GM10248 (cell line): ENCODE measurements at regions not wholly inside any gene's neighbourhood (a gene's known extent, or its start where the extent isn't known, plus 50 kb on each side); places are given as distances from the start of the nearest gene placed in this dataset.

Experiments
- CTCF ChIA-PET: fragments of 300-600 bp; sonication (Branson Sonifier 250); formaldehyde crosslinking; extraction: SDS; loops from one replicate; lab custom pipeline; 2021; ENCODE audit warnings: antibody characterized with exemption; lab: Yijun Ruan, JAX
- POLR2A ChIA-PET: fragments of 350-650 bp; sonication (Branson Sonifier 250); formaldehyde crosslinking; extraction: SDS; loops from one replicate; lab custom pipeline; 2020; ENCODE audit warnings: antibody characterized with exemption; lab: Yijun Ruan, JAX
- DNase-seq: peaks from one replicate; pipeline ENCODE4 v3.0.0; 2012; ENCODE audit errors: extremely low spot score
- TF ChIP-seq, protein P1 (sequence below): IDR thresholded peaks from 2 replicates; pipeline ENCODE4 v1.5.1; 2012; ENCODE audit warnings: mild to moderate bottlenecking, low read depth; ENCODE audit errors: extremely low read depth, missing control alignments, control extremely low read depth

DNA sequence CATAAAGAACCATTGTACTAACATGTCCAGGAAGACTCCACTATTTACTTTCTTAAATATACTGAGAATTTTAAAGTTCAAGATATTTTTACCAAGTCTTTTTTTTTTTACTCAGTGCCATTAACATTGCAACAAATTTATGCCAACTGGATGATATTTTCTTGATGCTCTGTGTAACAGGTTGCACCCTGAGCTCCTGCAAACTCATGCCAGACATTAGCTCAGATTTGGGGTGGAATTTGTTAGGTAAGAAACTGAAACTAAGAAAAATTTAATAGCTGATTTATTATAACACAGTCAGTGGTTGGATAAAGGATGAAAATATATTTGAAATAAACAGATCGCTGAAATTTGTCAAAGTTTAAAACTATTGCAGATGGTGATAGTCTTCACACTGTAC, 228.6 kb upstream of the SPHKAP start:
- CTCF ChIA-PET, result no interaction called here

DNA sequence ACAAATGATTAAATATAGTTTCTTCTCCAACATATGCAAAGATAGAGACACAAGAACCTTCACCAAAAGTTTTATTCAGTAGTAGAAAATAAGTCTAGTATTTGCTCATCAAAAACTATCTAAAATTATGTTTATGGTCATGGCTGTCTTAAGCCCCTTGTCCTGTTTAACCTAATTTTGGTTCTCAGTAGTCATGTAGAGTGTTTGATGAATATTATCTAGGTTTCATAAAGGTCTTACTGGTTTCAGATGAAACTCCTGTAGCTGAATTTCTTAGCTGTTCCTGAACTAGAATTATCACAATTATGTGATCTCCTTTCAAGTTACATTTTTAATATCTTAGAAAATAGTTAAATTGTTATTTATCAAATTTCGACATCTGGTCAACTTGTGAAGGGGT, 228.0 kb upstream of the SPHKAP start:
- ChIA-PET POLR2A (no interaction called here), CTCF (no interaction called here)
- TF ChIP-seq, protein P1, sequence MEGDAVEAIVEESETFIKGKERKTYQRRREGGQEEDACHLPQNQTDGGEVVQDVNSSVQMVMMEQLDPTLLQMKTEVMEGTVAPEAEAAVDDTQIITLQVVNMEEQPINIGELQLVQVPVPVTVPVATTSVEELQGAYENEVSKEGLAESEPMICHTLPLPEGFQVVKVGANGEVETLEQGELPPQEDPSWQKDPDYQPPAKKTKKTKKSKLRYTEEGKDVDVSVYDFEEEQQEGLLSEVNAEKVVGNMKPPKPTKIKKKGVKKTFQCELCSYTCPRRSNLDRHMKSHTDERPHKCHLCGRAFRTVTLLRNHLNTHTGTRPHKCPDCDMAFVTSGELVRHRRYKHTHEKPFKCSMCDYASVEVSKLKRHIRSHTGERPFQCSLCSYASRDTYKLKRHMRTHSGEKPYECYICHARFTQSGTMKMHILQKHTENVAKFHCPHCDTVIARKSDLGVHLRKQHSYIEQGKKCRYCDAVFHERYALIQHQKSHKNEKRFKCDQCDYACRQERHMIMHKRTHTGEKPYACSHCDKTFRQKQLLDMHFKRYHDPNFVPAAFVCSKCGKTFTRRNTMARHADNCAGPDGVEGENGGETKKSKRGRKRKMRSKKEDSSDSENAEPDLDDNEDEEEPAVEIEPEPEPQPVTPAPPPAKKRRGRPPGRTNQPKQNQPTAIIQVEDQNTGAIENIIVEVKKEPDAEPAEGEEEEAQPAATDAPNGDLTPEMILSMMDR, result no peak
- no peak for DNase-seq

More for the DNA sequence above, 228.6 kb upstream of the SPHKAP start:
- POLR2A ChIA-PET, result no interaction called here
- DNase-seq, result no peak
- TF ChIP-seq, protein P1, result no peak

DNA sequence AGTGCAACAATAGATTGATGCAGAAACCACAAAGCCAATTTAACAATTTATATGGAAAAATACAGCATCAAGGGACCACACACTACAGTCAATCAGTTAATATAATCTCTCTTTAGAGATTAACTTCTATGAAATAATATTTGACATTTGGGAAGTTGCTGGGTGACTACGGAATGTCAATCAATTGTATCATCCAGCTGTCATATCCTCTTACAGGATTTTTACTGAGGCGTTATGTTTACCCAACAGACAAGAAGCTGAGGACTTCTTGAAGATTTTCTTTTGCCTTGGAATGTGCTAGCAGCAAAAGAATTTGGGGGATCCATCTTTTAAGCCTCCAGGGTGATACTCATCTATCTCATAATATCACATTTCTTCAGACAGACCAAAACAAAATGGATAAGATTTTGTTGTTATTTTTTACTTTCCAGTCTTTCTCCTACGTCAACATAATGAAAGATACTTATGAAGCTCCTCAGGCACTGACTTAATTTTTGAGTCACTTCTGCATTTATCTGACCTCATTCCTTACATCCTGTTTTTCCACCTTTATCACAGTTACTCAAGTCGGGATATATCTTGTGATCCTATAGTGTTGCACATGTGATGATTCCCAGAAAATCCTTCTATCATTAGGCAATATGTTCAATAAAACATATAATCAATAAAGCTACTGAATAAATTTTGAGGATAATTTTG, 227.2 kb upstream of the SPHKAP start:
- TF ChIP-seq, protein P1, result no peak
- CTCF ChIA-PET, result no interaction called here
- DNase-seq, result no peak
- POLR2A ChIA-PET, result no interaction called here

DNA sequence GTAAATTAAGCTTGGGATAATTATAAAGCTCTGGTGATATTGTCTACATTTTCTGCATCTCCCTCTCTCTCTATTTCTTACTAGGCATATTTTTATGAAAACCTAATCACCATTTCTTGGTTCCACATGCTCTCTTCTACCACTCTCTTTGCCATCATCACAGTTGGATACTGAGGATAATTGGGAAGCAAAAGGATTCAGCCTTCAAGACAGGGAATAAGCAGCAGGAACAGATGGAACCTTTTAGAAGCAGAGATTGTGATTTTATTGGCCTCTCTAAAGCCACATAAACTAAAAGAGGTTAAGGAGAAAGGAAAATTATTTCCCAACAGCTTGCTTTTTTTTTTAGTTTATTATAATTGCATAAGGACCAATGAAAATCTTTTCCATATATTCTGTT, 226.3 kb upstream of the SPHKAP start:
- CTCF ChIA-PET, result no interaction called here
- DNase-seq, result no peak

DNA sequence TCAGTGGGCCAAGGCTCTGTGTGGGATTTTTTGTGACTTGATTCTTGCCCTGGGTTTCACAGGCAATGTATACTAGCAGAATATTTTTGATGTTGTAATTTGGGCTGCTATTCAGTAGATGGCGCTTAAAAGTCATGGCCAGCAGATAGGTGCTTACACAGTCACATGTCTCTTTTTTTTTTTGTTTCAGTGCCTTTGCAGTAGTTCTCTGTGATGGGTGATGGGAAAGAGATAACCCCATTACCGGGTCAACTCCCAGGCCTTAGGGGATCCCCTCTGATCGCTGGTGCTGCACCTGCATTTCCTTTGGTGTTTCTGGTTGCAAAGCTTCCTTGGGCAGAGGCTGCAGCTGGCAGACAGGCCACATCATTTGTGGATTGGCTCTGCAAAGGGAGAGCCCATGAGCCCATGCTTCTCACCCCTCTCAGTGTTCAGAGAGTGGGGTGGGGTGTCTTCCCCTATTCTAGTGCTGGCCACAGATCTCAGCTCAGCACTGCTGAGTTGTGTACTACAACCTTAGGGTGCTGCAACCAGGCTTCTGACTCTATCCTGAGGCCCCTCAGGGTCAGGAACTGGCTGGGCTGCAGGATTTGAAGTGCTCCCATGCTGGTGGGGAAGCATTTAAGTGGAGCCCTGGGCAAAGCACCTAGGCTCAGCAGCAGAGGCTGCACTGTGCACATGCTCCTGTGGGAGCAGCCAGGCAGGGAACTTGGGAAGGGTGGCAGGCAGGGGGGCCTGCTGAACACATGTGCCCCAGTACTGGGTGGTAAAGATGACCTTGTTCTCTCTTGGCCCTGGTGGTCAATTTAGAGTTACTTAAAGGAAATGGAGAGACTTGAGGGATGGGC, 219.8 kb upstream of the SPHKAP start:
- no peak for DNase-seq
- ChIA-PET POLR2A (no interaction called here), CTCF (interaction anchor here (0.8 to 2.2 kb wide), 2 partner anchors 16 to 256 kb away, joined by 3 to 5 read pairs; no protein-coding TSS in a partner anchor)
- TF ChIP-seq, protein P1, result peak; percentile 22

More for the DNA sequence above, 226.3 kb upstream of the SPHKAP start:
- POLR2A ChIA-PET, result no interaction called here
- TF ChIP-seq, protein P1, result no peak

DNA sequence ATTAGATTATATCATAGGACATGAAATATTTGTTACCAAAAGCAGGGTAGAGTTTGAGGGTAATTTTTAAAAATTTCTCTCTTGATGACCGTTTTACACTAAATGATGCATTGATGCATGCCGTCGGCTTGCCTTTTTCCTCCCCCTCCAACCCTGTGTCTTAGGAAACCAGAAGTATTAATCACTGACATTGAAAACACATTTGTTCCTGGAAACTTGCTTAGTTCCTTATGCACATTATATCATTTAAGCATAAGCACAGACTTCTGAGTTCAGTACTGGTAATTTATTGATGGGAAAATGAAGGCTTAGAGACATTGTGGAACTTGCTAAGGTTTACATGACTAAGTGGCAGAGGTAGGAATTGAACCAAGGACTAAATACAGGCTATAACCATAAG, 206.3 kb upstream of the SPHKAP start:
- DNase-seq, result no peak
- ChIA-PET CTCF (interaction anchor here (0.8 kb wide), 1 partner anchor 27 kb away, joined by 3 read pairs; no protein-coding TSS in a partner anchor), POLR2A (no interaction called here)
- TF ChIP-seq, protein P1, result no peak
